SU-DHL-6 (cell line): ENCODE measurements at regions not wholly inside any gene's neighbourhood (a gene's known extent, or its start where the extent isn't known, plus 50 kb on each side); places are given as distances from the start of the nearest gene placed in this dataset.

Source experiments
- CTCF ChIP-seq: fragments of 200-600 bp; sonication (generic); IDR thresholded peaks from one replicate; pipeline ENCODE4 v1.5.1; 2017; ENCODE audit warnings: antibody characterized with exemption, mild to moderate bottlenecking, low read length, moderate library complexity; ENCODE audit not compliant: insufficient read depth, poor library complexity, severe bottlenecking
- EZH2phosphoT487 ChIP-seq: fragments of 200-600 bp; sonication (generic), shearing (Covaris generic); conservative IDR thresholded peaks from 2 replicates; pipeline ENCODE4 v1.6.1; 2018; ENCODE audit warnings: mild to moderate bottlenecking, antibody characterized with exemption, low read length, moderate library complexity, mixed read lengths

GRCh38 chr3:171963546-171963945 is 75.8 kb upstream of the FNDC3B start:
- no peak for TF ChIP-seq CTCF
- no peak for TF ChIP-seq EZH2phosphoT487
